SK-N-MC (cell line): ENCODE measurements at regions not wholly inside any gene's neighbourhood (a gene's known extent, or its start where the extent isn't known, plus 50 kb on each side); places are given as distances from the start of the nearest gene placed in this dataset.

ENCODE experiments used
- DNase-seq: peaks from one replicate; pipeline ENCODE4 v3.0.0-alpha.2; 2011; ENCODE audit warnings: low read depth, low spot score
- H3K27ac ChIP-seq: fragments of 200-600 bp; sonication (generic); 2 replicates; pipeline ENCODE4 v1.5.1; 2016; ENCODE audit warnings: mixed run types
- H3K36me3 ChIP-seq: fragments of 200-600 bp; sonication (generic); 2 replicates; pipeline ENCODE4 v1.6.1; 2017; ENCODE audit warnings: antibody characterized with exemption, low read length, mixed read lengths; ENCODE audit not compliant: insufficient read depth
- H3K4me3 ChIP-seq: fragments of 200-600 bp; sonication (generic); 2 replicates; pipeline ENCODE4 v1.5.1; 2016
- H3K9ac ChIP-seq: fragments of 200-600 bp; sonication (generic); 2 replicates; pipeline ENCODE4 v1.8.0; 2017; ENCODE audit warnings: mixed run types, mixed read lengths; ENCODE audit not compliant: insufficient read length
- H3K9me3 ChIP-seq: fragments of 200-600 bp; sonication (generic); 2 replicates; pipeline ENCODE4 v1.6.1; 2017; ENCODE audit warnings: low read depth, mild to moderate bottlenecking, antibody characterized with exemption, low read length, moderate library complexity, mixed read lengths
- EZH2 ChIP-seq: fragments of 200-600 bp; sonication (generic); IDR thresholded peaks from one replicate; pipeline ENCODE4 v1.6.1; 2017; ENCODE audit warnings: antibody characterized with exemption
- FOXP2 ChIP-seq: optimal IDR thresholded peaks from 2 replicates; pipeline ENCODE3; 2011; ENCODE audit warnings: mild to moderate bottlenecking, moderate library complexity; ENCODE audit not compliant: insufficient read depth; ENCODE audit errors: extremely low read length, control extremely low read depth
- POLR2AphosphoS5 ChIP-seq: IDR thresholded peaks from 2 replicates; pipeline ENCODE4 v1.6.1; 2012; ENCODE audit warnings: mild to moderate bottlenecking, low read depth, low read length, borderline replicate concordance

GRCh38 chr1:221884821-221885220 lies 142.9 kb upstream of the DUSP10 start:
- no peaks in the 10 kb centered on the region for H3K36me3 ChIP-seq
- no peak overlapping the region for H3K9ac ChIP-seq
- no peak overlapping the region for H3K27ac ChIP-seq
- H3K9me3 ChIP-seq: no peaks in the 10 kb centered on the region
- no peak for TF ChIP-seq EZH2
- no peak for TF ChIP-seq FOXP2
- no peak for TF ChIP-seq POLR2AphosphoS5
- no peak for DNase-seq
- H3K4me3 ChIP-seq: no peak overlapping the region

GRCh38 chr1:221881805-221882581 lies 140.1 kb upstream of the DUSP10 start:
- Histone ChIP-seq H3K27ac (no peak overlapping the region), H3K4me3 (no peak overlapping the region), H3K36me3 (no peaks in the 10 kb centered on the region), H3K9me3 (no peaks in the 10 kb centered on the region), H3K9ac (no peak overlapping the region)
- DNase-seq: no peak
- no peak for TF ChIP-seq POLR2AphosphoS5
- no peak for TF ChIP-seq FOXP2
- TF ChIP-seq EZH2: no peak

GRCh38 chr1:221880182-221880581 lies 138.3 kb upstream of the DUSP10 start:
- no peaks in the 10 kb centered on the region for H3K9me3 ChIP-seq
- TF ChIP-seq POLR2AphosphoS5 (no peak), FOXP2 (no peak), EZH2 (no peak)
- DNase-seq: no peak
- H3K4me3 ChIP-seq: no peak overlapping the region
- H3K27ac ChIP-seq: no peak overlapping the region
- no peaks in the 10 kb centered on the region for H3K36me3 ChIP-seq
- no peak overlapping the region for H3K9ac ChIP-seq

- Histone ChIP-seq H3K4me3 (no peak overlapping the region), H3K27ac (no peak overlapping the region), H3K36me3 (no peaks in the 10 kb centered on the region), H3K9ac (no peak overlapping the region), H3K9me3 (no peaks in the 10 kb centered on the region)
- no peak for DNase-seq
- TF ChIP-seq FOXP2 (no peak), POLR2AphosphoS5 (no peak)
Observed at GRCh38 chr1:221878134-221878533, 136.2 kb upstream of the DUSP10 start.

- Histone ChIP-seq H3K4me3 (no peak overlapping the region), H3K9me3 (no peaks in the 10 kb centered on the region)
Observed at GRCh38 chr1:221877311-221877710, 135.4 kb upstream of the DUSP10 start.

GRCh38 chr1:221875004-221875330 lies 133.1 kb upstream of the DUSP10 start:
- TF ChIP-seq FOXP2 (no peak), EZH2 (no peak), POLR2AphosphoS5 (no peak)
- no peak overlapping the region for H3K27ac ChIP-seq
- H3K9ac ChIP-seq: no peak overlapping the region

More at GRCh38 chr1:221877311-221877710, 135.4 kb upstream of the DUSP10 start:
- no peak for DNase-seq
- Histone ChIP-seq H3K36me3 (no peaks in the 10 kb centered on the region), H3K9ac (no peak overlapping the region), H3K27ac (no peak overlapping the region)
- TF ChIP-seq EZH2 (no peak), POLR2AphosphoS5 (no peak), FOXP2 (no peak)

GRCh38 chr1:221874285-221875003 lies 132.6 kb upstream of the DUSP10 start:
- H3K27ac ChIP-seq: no peak overlapping the region
- no peaks in the 10 kb centered on the region for H3K36me3 ChIP-seq
- H3K9ac ChIP-seq: no peak overlapping the region
- no peaks in the 10 kb centered on the region for H3K9me3 ChIP-seq
- no peak overlapping the region for H3K4me3 ChIP-seq
- no peak for TF ChIP-seq EZH2
- no peak for TF ChIP-seq FOXP2
- no peak for TF ChIP-seq POLR2AphosphoS5
- no peak for DNase-seq

More at GRCh38 chr1:221875004-221875330, 133.1 kb upstream of the DUSP10 start:
- no peak for DNase-seq
- H3K9me3 ChIP-seq: no peaks in the 10 kb centered on the region
- no peaks in the 10 kb centered on the region for H3K36me3 ChIP-seq
- H3K4me3 ChIP-seq: no peak overlapping the region

- no peak for DNase-seq
- no peaks in the 10 kb centered on the region for H3K9me3 ChIP-seq
- H3K36me3 ChIP-seq: no peaks in the 10 kb centered on the region
- H3K4me3 ChIP-seq: no peak overlapping the region
- H3K9ac ChIP-seq: no peak overlapping the region
- no peak for TF ChIP-seq POLR2AphosphoS5
- no peak overlapping the region for H3K27ac ChIP-seq
Observed at GRCh38 chr1:221873673-221874072, 131.8 kb upstream of the DUSP10 start.
